ENCODE measurements at regions not wholly inside any gene's neighbourhood (a gene's known extent, or its start where the extent isn't known, plus 50 kb on each side); places are given as distances from the start of the nearest gene placed in this dataset.

GRCh38 chr15:35928847-35929246, 382.9 kb upstream of the DPH6 start:
- TF ChIP-seq CTCF (IDR thresholded peaks at IDR 0.05) = no peak
- no peak for TF ChIP-seq POLR2A (IDR thresholded peaks at IDR 0.05)

All from tibial nerve (tissue), 3 donors.